NCI-H82 (cell line): ENCODE measurements at regions not wholly inside any gene's neighbourhood (a gene's known extent, or its start where the extent isn't known, plus 50 kb on each side); places are given as distances from the start of the nearest gene placed in this dataset.
"Not testable (repeated sequence)": the region's sequence is repeated elsewhere in the genome, so short reads cannot be mapped to it uniquely, and the experiment has no call there.

Source experiments
- DNase-seq: peaks from one replicate; lab custom pipeline; 2025; lab: John Stamatoyannopoulos, UW

DNA sequence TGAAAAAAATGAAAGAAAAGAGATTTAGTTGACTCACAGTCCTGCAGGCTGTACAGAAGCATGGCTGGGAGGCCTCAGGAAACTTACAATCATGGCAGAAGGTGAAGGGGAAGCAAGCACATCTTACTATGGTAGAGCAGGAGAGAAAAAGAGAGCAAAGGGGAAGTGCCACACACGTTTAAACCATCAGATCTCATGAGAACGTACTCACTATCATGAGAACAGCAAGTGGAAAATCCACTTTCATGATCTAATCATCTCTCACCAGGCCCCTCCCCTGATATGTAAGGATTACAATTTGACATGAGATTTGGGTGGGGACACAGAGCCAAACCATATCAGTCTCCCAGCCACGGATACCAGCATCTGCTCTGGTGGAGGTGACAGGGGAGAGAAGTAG, 50.8 kb upstream of the CPOX start:
- no peak for DNase-seq

DNA sequence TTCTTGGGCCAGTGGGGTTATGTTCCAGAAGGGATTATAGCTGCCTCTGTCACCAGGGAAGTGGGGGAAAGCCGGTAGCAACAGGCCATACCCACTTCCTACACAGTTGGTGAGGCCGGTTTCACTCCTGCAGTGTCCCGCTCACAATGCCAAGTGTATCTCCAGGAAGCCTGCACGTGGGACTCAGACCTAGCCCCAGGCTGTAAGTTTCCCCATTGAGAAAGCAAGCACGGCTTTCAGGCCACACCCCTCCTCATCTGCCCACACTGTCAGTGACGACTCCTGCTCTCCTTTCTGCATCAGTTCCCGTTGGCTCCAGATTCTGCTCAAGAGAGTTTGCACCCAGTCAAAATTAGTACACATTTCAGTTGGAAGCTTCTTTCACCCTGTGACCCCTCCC, 51.6 kb upstream of the CPOX start:
- no peak for DNase-seq

DNA sequence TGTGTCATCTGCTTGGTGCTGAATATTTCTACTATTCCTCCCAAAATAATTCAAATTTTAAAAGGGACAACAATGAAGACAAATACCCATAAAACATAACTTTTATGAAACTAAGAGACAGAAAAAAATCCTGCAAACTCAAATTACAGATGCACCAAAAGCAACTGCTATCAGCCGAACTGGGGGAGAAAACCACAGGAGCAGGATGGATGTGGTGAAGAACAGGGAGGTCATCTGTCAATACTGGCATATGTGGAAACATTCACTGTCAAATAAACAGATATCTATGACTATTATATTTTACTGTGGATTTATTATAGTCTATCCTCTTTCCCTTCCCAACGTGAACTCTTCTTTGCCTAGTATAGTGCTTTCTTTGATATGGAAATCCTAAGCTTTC, 53.3 kb upstream of the CPOX start:
- no peak for DNase-seq

DNA sequence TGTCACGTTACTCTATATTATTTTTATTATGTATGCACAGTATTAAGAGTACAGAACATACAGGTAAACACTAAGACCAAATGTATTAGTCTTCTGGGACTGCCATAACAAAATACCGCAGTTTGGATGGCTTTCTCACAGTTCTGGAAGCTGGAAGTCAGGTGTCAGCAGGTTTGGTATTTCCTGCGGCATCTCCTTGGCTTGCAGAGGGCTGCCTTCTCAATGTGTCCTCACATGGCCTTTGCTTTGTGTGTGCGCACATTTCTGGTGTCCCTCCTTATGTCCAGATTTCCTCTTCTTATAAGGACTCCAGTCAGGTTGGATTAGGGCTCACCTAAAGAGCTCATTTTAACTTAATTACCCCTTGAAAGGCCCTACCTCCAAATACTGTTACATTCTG, 53.8 kb upstream of the CPOX start:
- peak; percentile 18 for DNase-seq

DNA sequence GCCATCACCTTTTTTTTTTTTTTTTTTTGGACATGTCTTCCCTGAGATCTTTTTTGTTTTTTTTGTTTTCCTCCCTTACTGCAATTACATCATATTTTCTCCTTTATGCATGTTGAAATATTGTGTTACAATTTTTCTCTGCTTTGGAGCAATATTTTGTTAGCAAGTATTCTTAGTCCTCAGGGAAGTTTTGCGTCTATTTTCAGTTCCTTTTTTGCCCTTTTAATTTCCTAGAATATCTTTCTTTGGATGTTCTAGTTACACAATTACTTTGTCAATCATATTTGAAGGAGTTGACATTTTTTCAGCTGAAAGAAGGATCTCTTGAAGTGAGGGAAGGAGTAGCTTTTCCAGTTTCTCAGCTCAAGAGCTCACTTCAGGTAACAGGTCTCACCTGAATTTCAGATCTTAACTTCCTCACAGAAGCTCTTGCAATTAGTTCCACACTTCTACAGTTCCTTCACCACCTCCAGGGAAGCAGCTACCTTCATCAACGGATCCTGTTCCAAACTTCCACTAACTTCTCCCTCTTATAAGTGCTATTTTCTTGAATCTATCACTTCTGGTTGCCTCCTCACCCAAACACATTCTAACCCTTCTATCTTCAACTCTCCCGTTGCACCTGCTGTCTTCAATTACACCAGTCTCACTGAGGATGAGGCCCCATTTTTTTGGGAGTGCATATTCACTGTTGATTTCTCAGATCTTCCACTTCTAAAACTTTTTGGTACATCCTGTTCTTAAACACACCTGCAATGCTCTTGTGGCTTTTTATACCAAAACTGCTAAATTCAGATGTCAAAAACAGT, 57.8 kb upstream of the CPOX start:
- no peak for DNase-seq

DNA sequence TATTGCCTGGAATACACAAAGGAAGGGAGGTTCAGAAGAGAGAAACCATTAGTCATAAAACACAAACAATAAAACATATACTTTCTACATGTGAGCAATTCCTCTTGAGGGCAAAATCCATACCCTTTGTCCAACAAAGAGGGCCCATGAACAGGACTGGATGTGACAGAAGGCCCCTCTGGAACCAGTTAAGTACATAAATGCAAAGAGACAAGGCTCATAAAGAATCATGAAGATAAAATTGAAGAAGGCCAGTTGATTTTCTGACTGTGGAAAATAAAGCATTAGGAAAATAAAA, 58.3 kb upstream of the CPOX start:
- DNase-seq = no peak

DNA sequence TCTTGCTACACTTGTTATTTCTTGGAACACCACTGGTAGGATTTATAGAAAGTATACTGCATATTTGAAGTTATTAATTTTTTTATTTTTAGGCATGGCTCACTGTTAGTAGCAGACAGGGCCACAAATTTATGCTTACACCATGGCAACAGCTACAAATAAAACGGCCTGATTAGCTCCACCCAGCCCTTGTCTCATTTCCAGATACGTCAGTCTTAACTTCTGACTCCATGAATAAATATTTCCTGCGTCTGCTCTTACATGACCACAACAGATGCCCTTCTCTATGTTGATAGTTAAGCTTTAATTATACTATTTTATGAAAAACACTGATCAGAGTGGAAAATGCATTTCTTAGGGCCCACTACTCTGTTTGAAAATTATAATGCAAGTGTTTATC, 62.3 kb upstream of the CPOX start:
- DNase-seq = no peak

DNA sequence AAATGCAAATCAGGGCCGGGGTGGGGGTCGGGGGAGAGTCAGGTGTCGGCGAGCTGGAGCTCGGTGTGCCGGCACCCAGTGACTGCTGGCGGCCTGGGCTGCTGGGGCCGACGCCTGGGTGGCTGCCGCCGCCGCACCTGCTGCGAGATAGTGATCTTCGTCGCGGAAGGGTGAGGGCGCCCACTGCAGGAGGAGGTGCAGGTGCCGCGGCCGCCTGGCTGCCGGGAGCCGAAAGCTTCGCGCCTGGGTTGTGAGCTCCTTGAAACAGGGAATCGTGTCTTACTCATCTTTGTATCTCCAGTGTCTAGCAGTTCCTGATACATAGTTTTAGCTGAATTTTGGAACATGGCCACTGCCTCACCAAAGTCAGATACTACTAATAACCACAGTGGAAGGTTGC, 64.0 kb upstream of the CPOX start:
- DNase-seq = peak; percentile 83

DNA sequence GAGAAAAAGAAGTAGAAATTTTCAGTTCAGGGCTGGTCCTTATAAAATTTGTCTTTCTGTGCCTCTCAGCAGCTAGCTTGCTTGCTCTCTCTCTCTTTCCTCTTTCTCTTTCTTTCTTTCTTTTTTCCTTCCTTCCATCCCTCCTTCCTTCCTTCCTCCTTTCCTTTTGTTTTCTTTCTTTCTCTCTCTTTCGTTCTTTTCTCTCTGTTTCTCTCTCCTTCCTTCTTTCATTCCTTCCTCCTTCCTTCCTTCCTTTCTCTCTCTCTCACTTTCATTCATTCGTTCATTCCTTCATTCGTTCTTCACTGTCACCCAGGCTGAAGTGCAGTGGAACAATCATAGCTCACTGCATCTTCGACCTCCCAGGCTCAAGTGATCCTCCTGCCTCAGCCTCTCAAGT, 69.3 kb upstream of the CPOX start:
- no peak for DNase-seq

DNA sequence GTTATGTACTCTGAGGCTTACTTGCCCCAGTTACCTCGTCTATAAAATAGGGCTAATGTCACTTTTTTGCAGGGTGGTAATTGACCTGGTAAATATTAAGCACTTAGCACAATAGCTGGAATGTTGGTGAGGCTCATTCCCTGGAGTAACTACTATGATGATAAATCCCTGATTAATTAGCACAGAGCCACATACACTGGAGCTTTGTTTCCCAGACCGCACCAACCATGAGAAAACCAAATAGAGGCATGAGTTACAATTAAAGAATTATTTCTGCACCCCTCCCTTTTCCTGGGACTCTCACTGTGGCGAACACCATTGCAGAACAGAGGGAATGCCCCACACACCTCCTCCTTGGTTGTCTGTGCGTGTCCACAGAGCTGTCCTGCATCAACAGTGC, 76.6 kb upstream of the CPOX start:
- DNase-seq = no peak

DNA sequence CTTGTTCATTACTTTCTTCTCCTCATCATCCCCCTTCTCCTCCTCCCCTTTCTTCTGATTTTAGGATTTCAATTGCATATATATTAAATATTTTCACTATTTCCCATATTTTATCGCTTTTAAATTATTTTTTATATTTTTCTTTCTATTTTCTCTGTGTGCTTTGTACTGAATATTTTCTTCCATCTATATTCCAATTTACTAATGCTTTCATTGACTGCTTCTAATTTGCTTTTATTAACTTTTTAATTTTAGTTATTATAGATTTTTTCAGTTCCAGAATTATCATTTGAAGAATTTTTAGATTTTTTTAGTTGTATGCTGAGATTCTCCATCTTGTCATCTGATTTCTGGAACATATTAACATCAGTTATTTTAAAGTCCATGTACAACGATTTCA, 83.2 kb upstream of the ST3GAL6 start:
- no peak for DNase-seq

DNA sequence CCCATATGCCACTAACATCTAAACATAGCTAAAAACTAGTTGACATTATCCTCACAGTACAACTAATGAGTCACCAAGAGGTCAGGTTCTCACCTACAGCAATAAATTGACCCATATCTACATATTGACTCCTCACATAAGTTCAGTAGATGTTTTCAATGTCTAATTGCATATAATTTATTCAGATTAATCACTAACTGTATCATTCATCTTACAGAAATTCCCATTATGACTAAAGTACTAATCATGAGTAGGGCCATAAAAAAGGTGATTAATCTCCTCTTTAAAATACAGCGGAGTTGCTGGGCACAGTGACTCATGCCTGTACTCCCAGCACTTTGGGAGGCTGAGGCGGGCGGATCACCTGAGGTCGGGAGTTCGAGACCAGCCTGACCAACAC, 82.4 kb upstream of the ST3GAL6 start:
- DNase-seq = no peak

DNA sequence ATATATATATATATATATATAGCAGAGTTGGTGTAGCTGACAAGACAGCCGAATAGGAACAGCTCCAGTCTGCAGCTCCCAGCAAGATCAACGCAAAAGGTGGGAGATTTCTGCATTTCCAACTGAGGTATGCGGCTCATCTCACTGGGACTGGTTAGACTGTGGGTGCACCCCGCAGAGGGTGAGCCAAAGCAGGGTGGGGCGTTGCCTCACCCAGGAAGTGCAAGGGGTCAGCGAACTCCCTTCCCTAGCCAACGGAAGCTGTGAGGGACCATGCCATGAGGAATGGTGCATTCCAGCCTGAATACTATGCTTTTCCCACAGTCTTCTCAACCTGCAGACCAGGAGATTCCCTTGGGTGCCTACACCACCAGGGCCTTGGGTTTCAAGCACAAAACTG, 81.7 kb upstream of the ST3GAL6 start:
- DNase-seq = no peak

DNA sequence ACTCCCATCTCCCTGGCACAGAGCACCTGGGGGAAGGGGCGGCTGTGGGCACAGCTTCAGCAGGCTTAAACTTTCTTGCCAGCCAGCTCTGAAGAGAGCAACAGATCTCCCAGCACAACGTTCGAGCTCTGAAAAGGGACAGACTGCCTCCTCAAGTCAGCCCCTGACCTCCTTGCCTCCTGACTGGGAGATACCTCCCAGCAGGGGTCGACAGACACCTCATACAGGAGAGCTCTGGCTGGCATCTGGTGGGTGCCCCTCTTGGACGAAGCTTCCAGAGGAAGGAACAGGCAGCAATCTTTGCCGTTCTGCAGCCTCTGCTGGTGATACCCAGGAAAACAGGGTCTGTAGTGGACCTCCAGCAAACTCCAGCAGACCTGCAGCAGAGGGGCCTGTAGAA, 80.7 kb upstream of the ST3GAL6 start:
- DNase-seq = not testable (repeated sequence)

DNA sequence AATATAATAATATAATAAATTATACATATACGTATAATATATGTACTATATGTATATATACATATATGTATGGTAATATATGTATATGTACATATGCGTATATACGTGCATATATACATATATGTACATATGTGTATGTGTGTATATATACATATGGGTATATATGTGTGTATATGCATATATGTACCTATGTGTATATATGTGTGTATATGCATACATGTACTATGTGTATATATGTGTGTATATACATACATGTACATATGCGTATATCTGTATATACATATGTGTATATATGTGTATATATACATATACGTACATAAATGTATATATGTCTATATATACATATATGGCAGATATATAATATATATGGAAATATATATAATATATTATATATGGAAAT, 74.8 kb upstream of the ST3GAL6 start:
- no peak for DNase-seq

DNA sequence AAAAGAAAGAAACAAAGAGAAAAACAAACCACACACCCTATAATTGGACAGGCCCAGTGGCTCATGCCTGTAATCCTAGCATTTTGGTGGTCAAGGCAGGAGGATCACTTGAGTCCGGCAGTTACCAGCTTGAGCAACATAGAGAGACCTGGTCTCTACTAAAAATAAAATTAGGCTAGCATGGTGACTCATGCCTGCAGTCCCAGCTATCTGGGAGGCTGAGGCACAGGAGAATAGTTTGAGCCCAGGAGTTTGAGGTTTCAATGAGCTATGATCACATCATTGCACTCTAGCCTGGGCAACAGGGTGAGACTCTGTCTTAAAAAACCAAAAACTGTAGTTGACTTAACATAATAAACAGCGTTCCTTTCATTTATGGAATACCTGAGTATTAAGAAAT, 72.3 kb upstream of the ST3GAL6 start:
- DNase-seq = no peak

DNA sequence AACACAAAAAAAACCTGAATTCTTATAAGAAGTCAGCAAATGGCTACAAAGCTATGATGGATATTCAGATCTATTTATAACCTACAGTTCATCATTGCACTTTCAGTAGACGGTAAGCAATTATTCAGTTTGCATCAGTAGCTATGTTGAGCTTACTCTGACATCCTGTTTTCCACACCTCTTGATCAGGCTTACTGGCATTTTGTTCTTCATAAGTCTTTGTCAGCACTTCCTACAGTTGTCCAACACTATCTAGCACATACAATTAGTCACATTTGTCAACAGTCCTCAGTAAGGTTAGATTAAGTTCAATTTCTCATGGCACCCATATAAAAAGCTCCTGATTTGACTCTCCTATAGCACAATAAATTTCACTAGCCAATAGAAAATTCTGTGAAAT, 71.2 kb upstream of the ST3GAL6 start:
- DNase-seq = no peak

DNA sequence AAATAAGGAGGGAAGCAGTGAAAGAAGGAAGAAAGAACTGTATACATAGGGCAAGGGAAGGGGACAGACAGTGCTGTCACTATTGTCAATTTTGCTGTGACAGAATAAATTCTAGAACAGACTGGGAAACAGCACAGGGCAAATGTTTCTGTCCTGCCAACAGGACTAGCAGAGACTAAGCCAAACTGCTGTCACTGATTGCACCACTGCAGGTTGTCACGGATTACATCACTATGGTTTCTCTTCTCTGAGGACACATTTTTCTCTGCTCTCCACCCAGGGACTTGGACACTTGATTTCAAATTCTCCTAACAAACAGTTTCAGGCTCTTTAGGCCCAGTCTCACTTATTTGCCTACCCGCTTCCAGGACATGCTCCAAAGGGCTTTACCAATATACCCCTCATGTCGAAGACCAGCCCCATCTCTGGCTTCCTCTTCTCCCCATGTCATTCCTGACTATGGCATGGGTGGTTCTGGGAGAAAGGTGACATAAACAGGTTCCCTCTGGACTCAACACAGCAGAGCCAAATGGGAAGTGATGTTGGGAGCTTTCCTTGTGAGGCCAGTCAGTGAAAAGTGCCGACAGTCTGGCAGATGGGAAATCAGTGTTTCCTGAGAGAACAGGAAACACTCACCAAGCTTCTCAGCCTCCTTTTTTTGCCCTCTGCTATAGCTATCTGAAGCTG, 70.2 kb upstream of the ST3GAL6 start:
- no peak for DNase-seq

DNA sequence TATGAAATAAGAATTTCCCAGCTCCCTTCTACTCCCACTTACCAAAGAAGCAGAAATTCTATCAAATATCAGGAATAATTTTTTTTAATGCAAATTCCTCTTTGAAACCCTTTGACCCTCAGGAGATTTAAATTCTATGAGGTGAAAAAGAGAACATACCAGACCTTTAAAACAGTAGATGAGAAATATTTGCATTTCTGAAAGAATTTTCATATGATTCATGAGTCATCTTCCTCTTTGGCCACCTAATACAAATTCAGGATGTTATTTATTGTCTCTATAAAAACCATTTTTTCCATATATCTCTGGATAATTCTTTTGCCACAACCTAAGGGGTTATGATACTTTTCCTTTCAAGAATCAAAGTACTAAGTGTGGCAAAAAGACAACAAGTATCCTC, 67.3 kb upstream of the ST3GAL6 start:
- DNase-seq = no peak

DNA sequence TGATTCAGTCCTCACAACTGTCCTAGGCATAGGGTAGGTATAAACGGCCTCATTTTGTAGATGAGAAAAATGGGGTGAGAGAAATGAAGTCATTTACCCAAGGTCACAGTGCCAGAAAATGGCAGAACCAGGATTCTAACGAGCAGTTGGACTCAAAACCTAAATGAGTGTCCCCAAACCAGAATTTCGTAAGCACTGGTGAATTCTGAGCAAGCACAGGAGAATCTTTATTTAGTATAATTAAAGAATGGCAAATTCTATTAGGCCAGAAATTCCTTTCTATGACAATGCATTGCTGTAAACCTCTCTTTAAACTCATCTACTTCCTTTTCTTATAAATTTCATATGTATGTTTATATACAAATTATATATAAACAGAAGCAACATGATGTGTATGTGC, 66.8 kb upstream of the ST3GAL6 start:
- not testable (repeated sequence) for DNase-seq

DNA sequence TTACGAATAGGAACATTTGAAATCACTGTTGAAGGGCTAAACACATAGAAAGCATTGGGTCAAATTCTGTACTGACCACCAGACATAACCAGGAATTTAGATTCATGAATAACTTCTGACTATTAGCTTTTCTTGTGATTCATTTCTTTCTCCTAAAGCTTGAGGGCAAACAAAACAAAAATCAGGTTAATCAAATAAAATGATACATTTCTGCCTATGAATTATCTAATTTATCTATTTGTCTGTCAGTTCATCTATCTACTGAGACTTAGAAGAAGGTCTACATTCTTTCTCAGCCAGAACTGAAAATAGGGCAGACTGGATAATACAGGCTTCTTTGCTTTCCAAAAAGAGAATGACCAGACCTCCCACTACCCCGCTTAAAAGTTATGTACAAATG, 65.9 kb upstream of the ST3GAL6 start:
- no peak for DNase-seq

DNA sequence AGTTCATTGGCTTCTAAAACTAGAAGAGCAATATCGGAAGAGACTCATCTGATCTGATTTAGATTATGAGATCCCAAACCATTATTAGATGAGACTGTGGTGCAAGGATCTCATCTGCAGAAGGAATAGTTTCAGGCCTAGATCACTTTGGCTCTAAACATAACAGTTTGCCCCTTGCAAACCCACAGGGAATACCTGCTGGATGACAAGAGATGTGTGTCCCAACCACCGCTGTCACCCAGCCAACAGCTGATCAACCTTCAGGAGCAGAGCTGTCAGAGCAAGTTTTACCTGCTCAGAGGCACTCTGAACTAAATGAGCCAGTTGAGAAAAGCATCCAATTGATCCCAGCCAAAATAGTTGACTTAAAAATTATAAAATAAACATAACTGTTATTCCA, 64.0 kb upstream of the ST3GAL6 start:
- no peak for DNase-seq

DNA sequence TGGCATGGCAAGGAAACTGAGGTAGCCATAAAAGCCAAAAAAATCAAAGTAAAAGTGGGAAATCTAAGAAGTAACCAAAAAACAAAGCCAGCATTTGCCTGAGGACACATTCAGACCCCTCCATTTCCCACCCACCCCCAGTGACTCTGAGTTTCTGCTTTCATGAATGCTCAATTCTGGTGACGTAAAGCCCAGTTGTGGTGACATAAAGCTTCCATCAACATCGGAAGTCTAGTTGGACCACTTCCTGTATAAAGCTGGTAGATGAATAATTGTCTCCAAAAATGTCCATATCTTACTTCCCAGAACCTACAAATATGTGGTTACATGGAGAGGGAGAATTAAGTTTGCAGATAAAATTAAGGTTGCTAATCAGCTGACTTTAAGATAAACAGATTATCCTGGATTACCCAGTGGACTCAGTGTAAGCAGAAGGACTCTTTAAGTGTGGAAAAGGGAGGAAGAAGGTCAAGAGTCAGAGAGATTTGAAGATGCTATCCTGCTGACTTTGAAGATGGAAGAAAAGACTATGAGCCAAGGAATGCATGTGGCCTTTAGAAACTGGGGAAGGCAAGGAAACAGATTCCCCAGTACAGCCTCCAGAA, 62.0 kb upstream of the ST3GAL6 start:
- DNase-seq = peak; percentile 37

DNA sequence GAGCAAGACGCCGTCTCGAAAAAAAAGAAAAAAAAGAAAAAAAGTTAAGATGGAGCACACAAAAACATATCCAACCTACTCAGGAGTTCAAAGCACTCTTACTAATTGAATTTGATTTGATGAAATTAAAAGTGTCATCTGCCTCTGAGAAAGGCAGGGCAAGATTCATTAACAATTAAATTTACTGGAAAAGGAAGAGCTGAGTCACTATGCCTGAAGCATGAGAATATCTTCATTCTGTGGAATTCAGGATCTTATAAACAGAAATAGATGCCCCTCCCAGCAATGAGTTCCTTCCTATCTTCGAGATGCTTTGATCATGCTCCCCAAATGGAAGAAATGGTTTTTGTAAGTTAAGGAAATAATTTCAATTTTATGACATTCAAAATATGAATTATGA, 61.0 kb upstream of the ST3GAL6 start:
- no peak for DNase-seq
